ENCODE measurements at regions not wholly inside any gene's neighbourhood (a gene's known extent, or its start where the extent isn't known, plus 50 kb on each side); places are given as distances from the start of the nearest gene placed in this dataset.

GRCh38 chr6:121614115-121614514 lies 178.7 kb downstream of the GJA1 start:
- TF ChIP-seq RAD21 (IDR thresholded peaks at IDR 0.05; ENCODE audit: low read depth): no peak
- TF ChIP-seq CREB1 (IDR thresholded peaks at IDR 0.05; ENCODE audit: low read depth): no peak
- TF ChIP-seq CEBPB (IDR thresholded peaks at IDR 0.05): no peak
- no peak for TF ChIP-seq TEAD4 (IDR thresholded peaks at IDR 0.05)
- TF ChIP-seq, protein P1, sequence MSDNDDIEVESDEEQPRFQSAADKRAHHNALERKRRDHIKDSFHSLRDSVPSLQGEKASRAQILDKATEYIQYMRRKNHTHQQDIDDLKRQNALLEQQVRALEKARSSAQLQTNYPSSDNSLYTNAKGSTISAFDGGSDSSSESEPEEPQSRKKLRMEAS (IDR thresholded peaks at IDR 0.05): no peak
- no peak for TF ChIP-seq USF1 (IDR thresholded peaks at IDR 0.05)
- TF ChIP-seq ZBTB7A (IDR thresholded peaks at IDR 0.05; ENCODE audit: low read depth): no peak
- TF ChIP-seq TAF1 (IDR thresholded peaks at IDR 0.05; ENCODE audit: low read depth): no peak
- no peak for TF ChIP-seq REST (IDR thresholded peaks at IDR 0.05; ENCODE audit: low read depth)
- no peak for TF ChIP-seq EGR1 (IDR thresholded peaks at IDR 0.05)
- TF ChIP-seq NFIC (IDR thresholded peaks at IDR 0.05): no peak
- no peak for TF ChIP-seq EP300 (IDR thresholded peaks at IDR 0.05; ENCODE audit: borderline replicate concordance)
- no peak for TF ChIP-seq FOXM1 (IDR thresholded peaks at IDR 0.05; ENCODE audit: borderline replicate concordance, low read depth)
- no peak for TF ChIP-seq TCF12 (IDR thresholded peaks at IDR 0.05; ENCODE audit: low read depth)
- TF ChIP-seq YY1 (IDR thresholded peaks at IDR 0.05; ENCODE audit: low read depth): no peak

DNA sequence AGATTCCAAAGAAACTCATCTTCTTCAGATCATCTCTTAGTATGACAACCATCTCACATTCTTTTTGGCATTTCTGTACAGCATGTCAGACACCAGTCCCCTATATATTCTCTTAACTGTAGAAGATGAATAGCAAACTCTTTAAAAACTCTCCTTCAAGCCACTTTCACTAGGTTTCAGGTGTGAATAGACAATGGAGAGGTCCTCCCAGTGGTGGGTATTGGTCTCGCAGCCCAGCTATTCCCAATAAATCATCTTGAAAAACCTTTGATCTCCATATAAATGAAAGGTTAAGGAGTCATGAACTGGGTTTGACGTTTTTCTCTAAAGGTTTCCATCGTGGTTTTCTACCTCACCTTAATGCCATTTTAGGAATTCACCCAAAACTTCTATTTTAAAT lies 180.0 kb downstream of the GJA1 start:
- TF ChIP-seq REST (IDR thresholded peaks at IDR 0.05; ENCODE audit: low read depth): no peak
- TF ChIP-seq CEBPB (IDR thresholded peaks at IDR 0.05): no peak
- no peak; the same call in 1 of the 2 replicates for TF ChIP-seq RAD21 (IDR thresholded peaks at IDR 0.05; ENCODE audit: low read depth)

- TF ChIP-seq REST (IDR thresholded peaks at IDR 0.05; ENCODE audit: low read depth): no peak
- TF ChIP-seq TAF1 (IDR thresholded peaks at IDR 0.05; ENCODE audit: low read depth): no peak
- TF ChIP-seq NFIC (IDR thresholded peaks at IDR 0.05): no peak
- no peak for TF ChIP-seq TCF12 (IDR thresholded peaks at IDR 0.05; ENCODE audit: low read depth)
- no peak for TF ChIP-seq EGR1 (IDR thresholded peaks at IDR 0.05)
- TF ChIP-seq, protein P1 (IDR thresholded peaks at IDR 0.05): no peak
- TF ChIP-seq ZBTB7A (IDR thresholded peaks at IDR 0.05; ENCODE audit: low read depth): no peak
- TF ChIP-seq FOXM1 (IDR thresholded peaks at IDR 0.05; ENCODE audit: borderline replicate concordance, low read depth): no peak
- no peak for TF ChIP-seq USF1 (IDR thresholded peaks at IDR 0.05)
- TF ChIP-seq CEBPB (IDR thresholded peaks at IDR 0.05): no peak
Measured at GRCh38 chr6:121616406-121616805, 181.0 kb downstream of the GJA1 start.

DNA sequence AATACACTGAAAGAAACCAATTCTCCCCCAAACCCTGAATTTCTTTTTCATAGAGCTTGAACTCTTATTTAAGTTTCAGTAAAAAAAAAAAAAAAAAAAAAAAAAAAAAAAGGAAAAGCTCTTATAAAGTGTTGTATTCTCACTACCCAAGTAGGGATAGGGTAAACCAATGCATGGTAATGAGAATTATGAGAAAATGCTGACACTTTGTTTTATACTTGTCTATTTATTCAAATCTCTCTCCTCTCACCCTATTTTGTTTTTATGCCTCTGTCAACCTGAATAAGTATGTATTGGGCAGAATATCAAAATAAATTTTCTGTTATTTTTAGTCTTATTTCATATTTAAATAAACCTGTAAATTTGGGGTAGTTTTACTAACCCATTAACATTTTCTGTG lies 181.9 kb downstream of the GJA1 start:
- TF ChIP-seq TCF12 (IDR thresholded peaks at IDR 0.05; ENCODE audit: low read depth): no peak

GRCh38 chr6:121619013-121619412 lies 183.6 kb downstream of the GJA1 start:
- TF ChIP-seq FOXM1 (IDR thresholded peaks at IDR 0.05; ENCODE audit: borderline replicate concordance, low read depth): no peak
- TF ChIP-seq TEAD4 (IDR thresholded peaks at IDR 0.05): no peak
- TF ChIP-seq, protein P1 (IDR thresholded peaks at IDR 0.05): no peak
- no peak for TF ChIP-seq CREB1 (IDR thresholded peaks at IDR 0.05; ENCODE audit: low read depth)
- no peak for TF ChIP-seq REST (IDR thresholded peaks at IDR 0.05; ENCODE audit: low read depth)
- no peak for TF ChIP-seq YY1 (IDR thresholded peaks at IDR 0.05; ENCODE audit: low read depth)
- no peak for TF ChIP-seq USF1 (IDR thresholded peaks at IDR 0.05)
- TF ChIP-seq ZBTB7A (IDR thresholded peaks at IDR 0.05; ENCODE audit: low read depth): no peak
- no peak for TF ChIP-seq EGR1 (IDR thresholded peaks at IDR 0.05)

Data from Ishikawa (cell line).